GM18507 (cell line): ENCODE measurements at regions not wholly inside any gene's neighbourhood (a gene's known extent, or its start where the extent isn't known, plus 50 kb on each side); places are given as distances from the start of the nearest gene placed in this dataset.

Experiments
- DNase-seq: peaks from one replicate; pipeline ENCODE4 v3.0.0; 2011; ENCODE audit warnings: low read depth; ENCODE audit not compliant: insufficient read length; ENCODE audit errors: extremely low spot score
- FAIRE-seq: peaks from 2 replicates; lab custom pipeline; 2011; peaks lifted over from hg19 to GRCh38; lab: Jason Lieb, UNC

DNA sequence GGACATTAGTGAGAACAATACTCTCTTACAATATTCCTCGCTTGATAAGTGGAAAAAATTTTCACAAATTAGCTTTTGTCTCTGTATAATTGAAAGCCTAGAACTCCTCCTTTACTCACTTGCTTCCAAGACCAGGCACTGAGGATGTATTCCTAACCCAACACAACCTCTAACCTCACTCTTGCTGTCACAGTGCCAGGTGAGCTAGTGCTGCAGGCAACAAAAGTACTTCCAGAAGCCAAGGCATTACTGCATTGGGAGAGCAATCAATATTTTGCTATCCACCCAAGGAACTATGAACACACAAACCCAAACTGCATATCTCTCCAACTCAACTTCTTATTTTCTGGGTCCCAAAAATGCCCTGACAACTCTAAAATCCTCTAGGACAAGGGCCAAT, 1081.0 kb downstream of the VRK1 start:
- FAIRE-seq (no peak), DNase-seq (no peak)

GRCh38 chr14:97878727-97879126, 1081.5 kb downstream of the VRK1 start:
- DNase-seq (no peak), FAIRE-seq (no peak)

GRCh38 chr14:97887690-97888089, 1090.5 kb downstream of the VRK1 start:
- FAIRE-seq (no peak), DNase-seq (no peak)

DNA sequence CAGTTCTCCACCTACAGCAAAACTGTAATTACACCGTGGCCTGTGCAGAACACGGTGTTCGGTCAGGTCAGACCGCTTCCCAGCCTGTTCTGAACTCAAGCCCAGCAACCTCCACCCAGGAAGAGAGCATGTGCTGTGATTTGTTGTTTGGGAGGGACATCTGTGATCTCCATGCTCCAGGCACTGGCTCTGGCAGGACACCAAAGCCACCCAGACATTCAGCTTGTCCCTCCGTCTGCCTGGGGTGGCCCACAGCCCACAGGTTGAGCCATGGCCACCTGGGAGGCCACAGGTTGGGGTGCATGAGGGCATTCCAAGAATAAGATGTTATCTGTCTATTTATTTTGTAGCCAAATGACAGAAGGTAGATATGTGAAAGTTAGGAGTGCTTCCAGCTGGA, 1091.1 kb downstream of the VRK1 start:
- no peak for FAIRE-seq
- no peak for DNase-seq

- DNase-seq, result no peak
- FAIRE-seq, result no peak
These were observed 1094.3 kb downstream of the VRK1 start for GRCh38 chr14:97891515-97891914.

GRCh38 chr14:97894552-97894951, 1097.4 kb downstream of the VRK1 start:
- no peak for FAIRE-seq
- no peak for DNase-seq

- FAIRE-seq (no peak), DNase-seq (no peak)
These were observed 1103.1 kb downstream of the VRK1 start for GRCh38 chr14:97900196-97900854.

DNA sequence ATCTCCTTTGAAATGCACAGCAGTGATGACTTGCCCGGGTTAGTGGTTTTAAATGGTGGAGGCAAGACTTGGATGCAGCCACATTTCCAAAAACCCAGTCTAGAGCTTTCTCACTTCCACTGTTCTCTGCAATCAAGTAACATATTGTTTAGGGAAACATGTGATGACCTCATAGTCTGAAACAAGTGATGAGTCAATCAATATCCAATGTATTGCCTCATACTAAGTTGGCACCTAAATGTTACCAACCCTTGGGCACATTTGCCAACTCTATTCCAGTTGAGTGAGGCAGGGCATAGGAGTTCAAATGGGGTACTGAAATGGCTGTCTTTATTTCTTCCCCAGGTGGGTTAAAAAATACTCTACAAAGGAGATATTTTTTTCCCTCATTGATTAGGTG, 1105.4 kb downstream of the VRK1 start:
- FAIRE-seq (no peak), DNase-seq (no peak)

DNA sequence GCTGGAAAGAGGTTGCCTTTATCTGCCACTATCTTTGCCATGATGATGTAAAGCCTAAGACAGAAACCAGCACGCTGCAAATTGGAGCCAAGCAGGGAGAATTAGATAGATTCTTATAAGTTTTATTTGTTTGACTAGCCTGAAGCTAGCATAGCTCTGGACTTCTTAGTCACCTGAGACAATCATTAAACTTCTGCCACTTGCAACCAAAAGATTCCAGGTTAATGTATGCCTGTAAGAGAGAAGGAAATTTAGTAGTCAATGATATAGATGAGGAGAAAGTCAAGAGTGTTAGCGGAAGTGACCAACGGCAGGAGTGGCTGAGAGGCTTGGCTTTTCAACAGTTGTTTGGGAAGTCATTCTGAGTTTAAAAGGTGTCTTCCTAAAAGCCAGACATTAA, 1106.6 kb downstream of the VRK1 start:
- FAIRE-seq (no peak), DNase-seq (no peak)

DNA sequence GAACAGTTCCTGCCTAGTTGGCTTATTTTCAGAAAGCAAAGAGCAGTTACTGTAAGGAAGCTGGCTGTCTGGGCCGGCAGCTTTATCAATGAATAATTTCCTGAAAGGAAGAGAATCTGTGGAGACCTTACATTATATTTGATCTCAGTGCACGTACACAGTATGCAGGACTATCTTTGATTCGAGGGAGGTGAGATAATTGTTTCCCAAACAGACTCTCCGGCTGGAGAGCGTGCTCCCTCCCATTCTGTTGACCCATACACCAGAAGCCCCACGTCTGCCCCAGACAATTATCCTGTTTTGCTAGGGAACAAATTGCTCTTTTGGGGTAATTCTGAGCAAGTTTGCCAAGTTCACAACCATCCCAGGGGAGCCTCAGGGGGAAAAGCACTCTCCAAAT, 1115.0 kb downstream of the VRK1 start:
- no peak for DNase-seq

DNA sequence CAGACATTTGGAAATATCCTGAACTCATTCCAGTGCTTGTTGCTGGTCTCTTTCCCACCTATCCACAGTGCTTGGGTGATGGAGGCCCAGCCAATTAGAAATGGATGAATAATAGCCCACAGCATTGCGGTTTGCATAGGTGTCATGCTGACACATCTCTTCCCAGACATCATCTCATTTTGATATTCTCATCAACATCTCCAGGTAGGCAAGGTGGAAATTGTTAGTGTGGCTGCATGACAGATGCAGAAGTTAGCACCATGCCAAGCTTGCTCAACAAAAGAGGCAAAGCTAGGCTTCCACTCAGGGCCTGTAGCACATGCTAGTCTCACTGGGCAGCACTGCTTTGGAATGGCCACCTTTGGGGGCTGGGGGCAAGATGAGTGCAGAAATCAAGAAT, 1118.9 kb downstream of the VRK1 start:
- no peak for DNase-seq
- FAIRE-seq, result no peak

More for the DNA sequence above, 1115.0 kb downstream of the VRK1 start:
- FAIRE-seq, result no peak

- no peak for DNase-seq
- no peak for FAIRE-seq
These were observed 1119.7 kb downstream of the VRK1 start for GRCh38 chr14:97916669-97917568.

DNA sequence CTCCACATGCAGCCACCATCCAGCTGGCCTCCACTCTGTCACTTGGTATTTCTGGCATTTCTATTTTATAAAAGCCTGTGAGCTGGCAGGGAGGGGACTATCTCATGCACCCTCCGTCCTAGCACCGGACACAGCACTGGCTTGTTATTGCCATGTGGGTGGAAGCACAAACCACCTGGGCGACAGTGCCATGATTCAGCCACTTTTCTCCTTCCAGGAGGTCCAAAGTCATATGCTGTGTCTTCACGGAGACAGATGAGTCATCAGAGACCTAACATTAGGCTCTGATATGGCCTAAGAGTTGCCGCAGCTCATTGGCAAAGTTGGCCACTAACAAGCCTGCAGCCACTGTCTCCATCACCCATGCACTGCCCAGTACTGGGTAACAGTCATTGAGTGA, 1123.0 kb downstream of the VRK1 start:
- FAIRE-seq (no peak), DNase-seq (no peak)

DNA sequence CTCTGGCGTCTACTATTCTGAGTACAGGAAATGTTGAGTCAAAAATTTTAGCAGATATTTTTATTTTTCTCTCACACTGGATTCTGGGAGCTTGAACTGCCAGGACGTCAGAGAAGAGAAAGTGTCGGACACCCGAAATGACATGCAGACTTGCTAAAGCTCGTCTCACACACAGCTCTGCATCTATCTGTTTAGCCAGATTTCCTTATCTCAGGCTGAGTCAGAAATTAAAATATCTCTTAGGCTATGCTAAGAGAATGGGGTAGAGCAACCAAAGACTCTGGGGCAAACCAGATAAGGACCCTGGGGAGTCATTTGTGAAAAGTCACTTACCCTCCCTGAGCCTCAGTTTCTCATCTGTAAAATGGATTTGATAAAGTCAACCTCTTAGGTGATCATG, 1124.1 kb downstream of the VRK1 start:
- no peak for FAIRE-seq
- no peak for DNase-seq

- no peak for FAIRE-seq
- DNase-seq, result no peak
These were observed 1127.9 kb downstream of the VRK1 start for GRCh38 chr14:97924922-97925613.

- no peak for DNase-seq
- no peak for FAIRE-seq
These were observed 1133.0 kb downstream of the VRK1 start for GRCh38 chr14:97930166-97930565.

- DNase-seq (no peak), FAIRE-seq (no peak)
These were observed 1134.1 kb downstream of the VRK1 start for GRCh38 chr14:97931273-97931672.

DNA sequence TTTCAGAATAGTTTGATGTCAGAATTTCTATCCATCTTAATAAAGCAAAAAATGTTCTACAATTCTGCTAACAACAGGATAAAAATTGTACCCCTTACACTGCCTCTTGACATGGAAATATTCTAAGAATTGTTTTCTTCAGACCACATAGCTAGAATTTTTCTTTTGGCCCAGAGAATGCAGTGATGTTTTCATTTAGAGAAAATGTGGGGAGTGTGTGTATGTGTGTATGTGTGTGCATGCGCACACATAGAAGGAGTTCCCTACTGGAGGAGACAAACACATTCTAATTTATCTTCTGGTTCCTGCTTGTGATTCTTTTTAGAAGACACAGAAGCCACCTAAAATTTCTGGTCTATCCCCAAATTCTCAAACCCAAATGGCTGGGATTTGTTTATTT, 1145.7 kb downstream of the VRK1 start:
- no peak for DNase-seq
- FAIRE-seq, result no peak

- FAIRE-seq, result no peak
These were observed 1146.4 kb downstream of the VRK1 start for GRCh38 chr14:97943619-97944018.

GRCh38 chr14:97944380-97944779, 1147.2 kb downstream of the VRK1 start:
- DNase-seq (no peak), FAIRE-seq (no peak)

More at GRCh38 chr14:97943619-97944018, 1146.4 kb downstream of the VRK1 start:
- DNase-seq, result no peak
